HUDEP-2 (cell line): ENCODE measurements at regions not wholly inside any gene's neighbourhood (a gene's known extent, or its start where the extent isn't known, plus 50 kb on each side); places are given as distances from the start of the nearest gene placed in this dataset.
"Not testable (repeated sequence)": the region's sequence is repeated elsewhere in the genome, so short reads cannot be mapped to it uniquely, and the experiment has no call there.

Source experiments
- DNase-seq, 76 experiments: peaks; one replicate each; lab custom pipeline; 2025; ENCODE audit not compliant: unreplicated experiment in 76 of 76; lab: John Stamatoyannopoulos, UW

- not testable (repeated sequence) for DNase-seq
Measured at GRCh38 chr13:109702030-109702597, 84.3 kb downstream of the IRS2 start.

- DNase-seq, result peak in 36 of 76 experiments; percentile 2 to 47 (median 10)
Measured at GRCh38 chr13:109700176-109700575, 86.2 kb downstream of the IRS2 start.

- DNase-seq, result no peak
Measured at GRCh38 chr13:109699628-109700071, 86.7 kb downstream of the IRS2 start.

- DNase-seq, result no peak
Measured at GRCh38 chr13:109698779-109699178, 87.6 kb downstream of the IRS2 start.

GRCh38 chr13:109697936-109698335 is 88.4 kb downstream of the IRS2 start:
- no peak for DNase-seq

GRCh38 chr13:109695402-109696190 is 90.8 kb downstream of the IRS2 start:
- DNase-seq, result no peak

GRCh38 chr13:109694972-109695371 is 91.4 kb downstream of the IRS2 start:
- no peak for DNase-seq

- no peak for DNase-seq
Measured at GRCh38 chr13:109693213-109693612, 93.2 kb downstream of the IRS2 start.

- DNase-seq, result no peak
Measured at GRCh38 chr13:109691689-109692088, 94.7 kb downstream of the IRS2 start.

- no peak for DNase-seq
Measured at GRCh38 chr13:109687559-109688448, 98.6 kb downstream of the IRS2 start.

GRCh38 chr13:109685203-109685602 is 101.2 kb downstream of the IRS2 start:
- no peak for DNase-seq

GRCh38 chr13:109684824-109685202 is 101.6 kb downstream of the IRS2 start:
- no peak for DNase-seq

- no peak for DNase-seq
Measured at GRCh38 chr13:109684084-109684823, 102.1 kb downstream of the IRS2 start.

- DNase-seq, result no peak
Measured at GRCh38 chr13:109682534-109683244, 103.7 kb downstream of the IRS2 start.

GRCh38 chr13:109680930-109681329 is 105.5 kb downstream of the IRS2 start:
- DNase-seq, result no peak

- no peak for DNase-seq
Measured at GRCh38 chr13:109680288-109680687, 106.1 kb downstream of the IRS2 start.

- no peak for DNase-seq
Measured at GRCh38 chr13:109678459-109678858, 107.9 kb downstream of the IRS2 start.

- no peak for DNase-seq
Measured at GRCh38 chr13:109677206-109677605, 109.2 kb downstream of the IRS2 start.

GRCh38 chr13:109673477-109673876 is 112.9 kb downstream of the IRS2 start:
- DNase-seq, result no peak

GRCh38 chr13:109672545-109672944 is 113.8 kb downstream of the IRS2 start:
- DNase-seq, result no peak
